Tibial nerve (tissue), 4 donors: ENCODE measurements at regions not wholly inside any gene's neighbourhood (a gene's known extent, or its start where the extent isn't known, plus 50 kb on each side); places are given as distances from the start of the nearest gene placed in this dataset.

Experiments
- EP300 ChIP-seq, 2 donors: sonication (generic); formaldehyde crosslinking; IDR thresholded peaks; one replicate each; pipeline ENCODE4 v1.6.1; 2017; ENCODE audit warnings: antibody characterized with exemption in 2 of 2, mild to moderate bottlenecking in 1 of 2
- POLR2A ChIP-seq, 2 donors: fragments of 450-650 bp; IDR thresholded peaks; one replicate each; pipeline ENCODE4 v1.6.1; 2017; ENCODE audit warnings: antibody characterized with exemption in 2 of 2, mild to moderate bottlenecking in 2 of 2, moderate library complexity in 2 of 2
- TF ChIP-seq, protein P1 (sequence below), 5 experiments: fragments of 200-600 bp in 3 of 5; fragments of 450-650 bp in 2 of 5; sonication (generic) in 3 of 5; IDR thresholded peaks; one replicate each; pipeline ENCODE4 v1.5.1; 2016 to 2019; ENCODE audit warnings: antibody characterized with exemption in 5 of 5, mild to moderate bottlenecking in 3 of 5, moderate library complexity in 2 of 5

- TF ChIP-seq, protein P1, sequence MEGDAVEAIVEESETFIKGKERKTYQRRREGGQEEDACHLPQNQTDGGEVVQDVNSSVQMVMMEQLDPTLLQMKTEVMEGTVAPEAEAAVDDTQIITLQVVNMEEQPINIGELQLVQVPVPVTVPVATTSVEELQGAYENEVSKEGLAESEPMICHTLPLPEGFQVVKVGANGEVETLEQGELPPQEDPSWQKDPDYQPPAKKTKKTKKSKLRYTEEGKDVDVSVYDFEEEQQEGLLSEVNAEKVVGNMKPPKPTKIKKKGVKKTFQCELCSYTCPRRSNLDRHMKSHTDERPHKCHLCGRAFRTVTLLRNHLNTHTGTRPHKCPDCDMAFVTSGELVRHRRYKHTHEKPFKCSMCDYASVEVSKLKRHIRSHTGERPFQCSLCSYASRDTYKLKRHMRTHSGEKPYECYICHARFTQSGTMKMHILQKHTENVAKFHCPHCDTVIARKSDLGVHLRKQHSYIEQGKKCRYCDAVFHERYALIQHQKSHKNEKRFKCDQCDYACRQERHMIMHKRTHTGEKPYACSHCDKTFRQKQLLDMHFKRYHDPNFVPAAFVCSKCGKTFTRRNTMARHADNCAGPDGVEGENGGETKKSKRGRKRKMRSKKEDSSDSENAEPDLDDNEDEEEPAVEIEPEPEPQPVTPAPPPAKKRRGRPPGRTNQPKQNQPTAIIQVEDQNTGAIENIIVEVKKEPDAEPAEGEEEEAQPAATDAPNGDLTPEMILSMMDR (IDR thresholded peaks at IDR 0.05): no peak
- TF ChIP-seq EP300 (IDR thresholded peaks at IDR 0.05): no peak
- no peak for TF ChIP-seq POLR2A (IDR thresholded peaks at IDR 0.05)
Observed at GRCh38 chr13:80584785-80585184, 243.9 kb upstream of the SPRY2 start.
